ENCODE measurements at regions not wholly inside any gene's neighbourhood (a gene's known extent, or its start where the extent isn't known, plus 50 kb on each side); places are given as distances from the start of the nearest gene placed in this dataset.

GRCh38 chrX:34491126-34491525 lies 166.0 kb downstream of the TMEM47 start:
- FAIRE-seq (no peak), DNase-seq (ENCODE audit: low read depth, low spot score) (no peak)
- Histone ChIP-seq H3K4me3 (replicated peaks in 1 of 3; ENCODE audit: insufficient read depth in 1 of 3, low read depth in 1 of 3, low read length in 3 of 3) (no peak overlapping the region), H3K4me1 (ENCODE audit: control insufficient read depth, extremely low read depth, insufficient read depth, low read length) (peaks cover 15% of the 10 kb centered on the region), H3K36me3 (ENCODE audit: control insufficient read depth in 2 of 2, extremely low read depth in 1 of 2, insufficient read depth in 2 of 2, low read length in 2 of 2) (no peaks in the 10 kb centered on the region), H3K27ac (ENCODE audit: insufficient read depth, low read depth, low read length) (no peak overlapping the region), H3K79me2 (ENCODE audit: control insufficient read depth, insufficient read depth, low read length) (no peaks in the 10 kb centered on the region), H3K9ac (replicated peaks; ENCODE audit: extremely low read depth, insufficient read depth, low read length) (no peak overlapping the region), H3K4me2 (ENCODE audit: insufficient read depth, low read length) (no peak overlapping the region), H3K9me1 (replicated peaks; ENCODE audit: control insufficient read depth, extremely low read depth, insufficient read depth, low read length) (no peaks in the 10 kb centered on the region), H3K9me3 (replicated peaks; ENCODE audit: control insufficient read depth, insufficient read depth, low read length) (no peaks in the 10 kb centered on the region), H2AFZ (ENCODE audit: low read depth, low read length) (no peak overlapping the region), H3K27me3 (ENCODE audit: control insufficient read depth in 2 of 2, insufficient read depth in 2 of 2, low read length in 2 of 2) (no peaks in the 10 kb centered on the region), H4K20me1 (replicated peaks; ENCODE audit: control insufficient read depth, extremely low read depth, insufficient read depth, low read length) (no peaks in the 10 kb centered on the region)
- dilution Hi-C loops (cut with MboI; ENCODE audit: extremely low pct_ligation_motif_present, low sequenced_read_pairs) = no loop called here
- TF ChIP-seq FOS (IDR thresholded peaks at IDR 0.05; ENCODE audit: borderline replicate concordance, insufficient read depth, low read length) = no peak
- no peak for TF ChIP-seq JUN (IDR thresholded peaks at IDR 0.05; ENCODE audit: borderline replicate concordance, insufficient read depth, insufficient read length, low read depth)
- no peak for TF ChIP-seq POLR2A (IDR thresholded peaks at IDR 0.05; ENCODE audit: low read depth, low read length)
- TF ChIP-seq CTCF (IDR thresholded peaks at IDR 0.05; ENCODE audit: extremely low read depth in 1 of 2, insufficient read depth in 1 of 2, low read depth in 1 of 2, low read length in 2 of 2) = no peak
- no peak for TF ChIP-seq POLR2AphosphoS5 (IDR thresholded peaks at IDR 0.05; ENCODE audit: insufficient read depth, low read depth, low read length)
- no peak for TF ChIP-seq MAX (IDR thresholded peaks at IDR 0.05; ENCODE audit: insufficient read depth, insufficient read length)
- TF ChIP-seq GATA2 (IDR thresholded peaks at IDR 0.05; ENCODE audit: insufficient read depth, insufficient read length, low read depth, low read length) = no peak
- TF ChIP-seq EZH2 (IDR thresholded peaks at IDR 0.05; ENCODE audit: borderline replicate concordance, low read depth, low read length, severe bottlenecking) = no peak
- TF ChIP-seq MYC (IDR thresholded peaks at IDR 0.05; ENCODE audit: low read depth, low read length) = no peak
- ChIA-PET POLR2A (no interaction called here), CTCF (no interaction called here)
- BruUV-seq (replicated peaks) = no TSS peak
- intact Hi-C loops (cut with micrococcal nuclease) = no loop called here

Data from endothelial cell of umbilical vein (primary cell).